Trophoblast cell (in vitro differentiated cells and primary cell): ENCODE measurements at regions not wholly inside any gene's neighbourhood (a gene's known extent, or its start where the extent isn't known, plus 50 kb on each side); places are given as distances from the start of the nearest gene placed in this dataset.

Experiments
- DNase-seq, 2 donors: peaks; one replicate each; pipeline ENCODE4 v3.0.0-alpha.2; 2016
- H2AFZ ChIP-seq: 2 replicates; pipeline ENCODE4 v1.6.1; 2013; ENCODE audit warnings: low read length, moderate library complexity, mild to moderate bottlenecking; ENCODE audit not compliant: insufficient read depth, poor library complexity
- H2AK5ac ChIP-seq: 2 replicates; pipeline ENCODE4 v1.6.1; 2013; ENCODE audit warnings: mild to moderate bottlenecking, low read length
- H2BK120ac ChIP-seq: 2 replicates; pipeline ENCODE4 v1.6.1; 2013; ENCODE audit warnings: low read length, mild to moderate bottlenecking, moderate library complexity; ENCODE audit not compliant: insufficient read depth, poor library complexity
- H2BK12ac ChIP-seq: 2 replicates; pipeline ENCODE4 v1.6.1; 2013; ENCODE audit warnings: mild to moderate bottlenecking, low read length, moderate library complexity
- H2BK5ac ChIP-seq: 2 replicates; pipeline ENCODE4 v1.6.1; 2013; ENCODE audit warnings: low read length, low read depth, moderate library complexity, mild to moderate bottlenecking; ENCODE audit not compliant: poor library complexity
- H3K14ac ChIP-seq: 2 replicates; pipeline ENCODE4 v1.6.1; 2013; ENCODE audit warnings: mild to moderate bottlenecking, low read length
- H3K18ac ChIP-seq: 2 replicates; pipeline ENCODE4 v1.6.1; 2013; ENCODE audit warnings: mild to moderate bottlenecking, low read length
- H3K23ac ChIP-seq: 2 replicates; pipeline ENCODE4 v1.6.1; 2013; ENCODE audit warnings: low read length
- H3K27ac ChIP-seq: 2 replicates; pipeline ENCODE4 v1.5.1; 2013; ENCODE audit warnings: low read depth, mild to moderate bottlenecking, inconsistent platforms, low read length, moderate library complexity
- H3K27me3 ChIP-seq: 2 replicates; pipeline ENCODE4 v1.6.1; 2013; ENCODE audit warnings: inconsistent platforms, mild to moderate bottlenecking, low read length, moderate library complexity; ENCODE audit not compliant: insufficient read depth
- H3K36me3 ChIP-seq, 2 experiments: 1 replicate in 1 of 2; 2 replicates in 1 of 2; pipeline ENCODE4 v1.6.1; 2013; ENCODE audit warnings: low read length in 2 of 2, mild to moderate bottlenecking in 2 of 2, moderate library complexity in 1 of 2; ENCODE audit not compliant: insufficient read depth in 2 of 2, control insufficient read depth in 1 of 2
- H3K4ac ChIP-seq: 2 replicates; pipeline ENCODE4 v1.6.1; 2013; ENCODE audit warnings: low read depth, mild to moderate bottlenecking, low read length, moderate library complexity
- H3K4me1 ChIP-seq, 2 experiments: 1 replicate in 1 of 2; 2 replicates in 1 of 2; pipeline ENCODE4 v1.6.1; 2013; ENCODE audit warnings: low read length in 2 of 2, mild to moderate bottlenecking in 2 of 2, moderate library complexity in 1 of 2; ENCODE audit not compliant: insufficient read depth in 2 of 2, control insufficient read depth in 1 of 2
- H3K4me2 ChIP-seq: 2 replicates; pipeline ENCODE4 v1.6.1; 2013; ENCODE audit warnings: inconsistent platforms, mild to moderate bottlenecking, low read length, moderate library complexity
- H3K4me3 ChIP-seq: 2 replicates; pipeline ENCODE4 v1.5.1; 2013; ENCODE audit warnings: mild to moderate bottlenecking, low read depth, low read length, inconsistent platforms
- H3K79me1 ChIP-seq: one replicate; pipeline ENCODE4 v1.6.1; 2013; ENCODE audit warnings: low read length
- H3K79me2 ChIP-seq: 2 replicates; pipeline ENCODE4 v1.6.1; 2013; ENCODE audit warnings: low read length, mild to moderate bottlenecking; ENCODE audit not compliant: control insufficient read depth, insufficient read depth, poor library complexity
- H3K9ac ChIP-seq: 2 replicates; pipeline ENCODE4 v1.6.1; 2013; ENCODE audit warnings: mild to moderate bottlenecking, low read length
- H3K9me3 ChIP-seq: 2 replicates; pipeline ENCODE4 v1.6.1; 2013; ENCODE audit warnings: low read depth, mild to moderate bottlenecking, control low read depth, inconsistent platforms, low read length; ENCODE audit not compliant: insufficient read depth
- H4K12ac ChIP-seq: 2 replicates; pipeline ENCODE4 v1.6.1; 2013; ENCODE audit warnings: low read depth, mild to moderate bottlenecking, low read length, moderate library complexity
- H4K8ac ChIP-seq: 2 replicates; pipeline ENCODE4 v1.6.1; 2013; ENCODE audit warnings: low read depth, mild to moderate bottlenecking, low read length, moderate library complexity
- H4K91ac ChIP-seq: one replicate; pipeline ENCODE4 v1.6.1; 2013; ENCODE audit warnings: low read depth, mild to moderate bottlenecking, low read length, moderate library complexity
- WGBS: extraction: QIAGEN DNeasy Blood & Tissue Kit; methylation state at CpG from one replicate; pipeline ENCODE4 v1.1.7; 2013; ENCODE audit warnings: missing lambda C conversion rate; ENCODE audit not compliant: insufficient read length, insufficient coverage; ENCODE audit errors: extremely low coverage; 5-methylcytosine and 5-hydroxymethylcytosine counted together

- no peak overlapping the region for H3K4me3 ChIP-seq
- no peak overlapping the region for H2BK12ac ChIP-seq
- no peak overlapping the region for H3K14ac ChIP-seq
- H4K8ac ChIP-seq, result no peak overlapping the region
- H3K4me1 ChIP-seq, result no peaks in the 10 kb centered on the region
- H3K27ac ChIP-seq, result no peak overlapping the region
- H2BK5ac ChIP-seq, result no peak overlapping the region
- H2AFZ ChIP-seq, result no peak overlapping the region
- H4K91ac ChIP-seq, result no peak overlapping the region
- H3K23ac ChIP-seq, result no peak overlapping the region
- H2BK120ac ChIP-seq, result no peak overlapping the region
- H3K4ac ChIP-seq, result no peak overlapping the region
- no peaks in the 10 kb centered on the region for H3K9me3 ChIP-seq
- H3K27me3 ChIP-seq, result no peaks in the 10 kb centered on the region
- DNase-seq, result no peak
- H3K4me2 ChIP-seq, result no peak overlapping the region
- H3K18ac ChIP-seq, result no peak overlapping the region
- H3K9ac ChIP-seq, result no peak overlapping the region
- no peak overlapping the region for H2AK5ac ChIP-seq
- no peak overlapping the region for H4K12ac ChIP-seq
- no CpG with 5 or more reads among the region's 3 CpGs for WGBS
- no peaks in the 10 kb centered on the region for H3K36me3 ChIP-seq
- H3K79me2 ChIP-seq, result no peaks in the 10 kb centered on the region
- H3K79me1 ChIP-seq, result no peaks in the 10 kb centered on the region
Measured at GRCh38 chr3:79979990-79980389, 212.2 kb upstream of the ROBO1 start.

- no peaks in the 10 kb centered on the region for H3K9me3 ChIP-seq
- H3K4me3 ChIP-seq, result no peak overlapping the region
- no peak overlapping the region for H3K4me2 ChIP-seq
- no peak overlapping the region for H2BK120ac ChIP-seq
- no peak overlapping the region for H4K91ac ChIP-seq
- H3K4me1 ChIP-seq, result no peaks in the 10 kb centered on the region
- no peak overlapping the region for H2BK12ac ChIP-seq
- no peak overlapping the region for H4K8ac ChIP-seq
- H3K27ac ChIP-seq, result no peak overlapping the region
- no peak for DNase-seq
- H3K27me3 ChIP-seq, result no peaks in the 10 kb centered on the region
- no peak overlapping the region for H3K4ac ChIP-seq
- H2BK5ac ChIP-seq, result no peak overlapping the region
- H4K12ac ChIP-seq, result no peak overlapping the region
- no peaks in the 10 kb centered on the region for H3K36me3 ChIP-seq
- H3K18ac ChIP-seq, result no peak overlapping the region
- no peak overlapping the region for H2AK5ac ChIP-seq
- no CpG with 5 or more reads among the region's 1 CpG for WGBS
- no peak overlapping the region for H2AFZ ChIP-seq
- no peaks in the 10 kb centered on the region for H3K79me2 ChIP-seq
- no peaks in the 10 kb centered on the region for H3K79me1 ChIP-seq
- no peak overlapping the region for H3K14ac ChIP-seq
- H3K23ac ChIP-seq, result no peak overlapping the region
- no peak overlapping the region for H3K9ac ChIP-seq
Measured at GRCh38 chr3:79976466-79976865, 208.7 kb upstream of the ROBO1 start.

GRCh38 chr3:79973917-79974595 is 206.3 kb upstream of the ROBO1 start:
- no peak overlapping the region for H2BK120ac ChIP-seq
- no peak overlapping the region for H4K8ac ChIP-seq
- H3K4me2 ChIP-seq, result no peak overlapping the region
- H3K79me2 ChIP-seq, result no peaks in the 10 kb centered on the region
- H3K23ac ChIP-seq, result no peak overlapping the region
- no peak overlapping the region for H2AK5ac ChIP-seq
- WGBS, result no CpG with 5 or more reads among the region's 5 CpGs
- H3K4ac ChIP-seq, result no peak overlapping the region
- no peak overlapping the region for H2BK12ac ChIP-seq
- H3K36me3 ChIP-seq, result no peaks in the 10 kb centered on the region
- H3K18ac ChIP-seq, result no peak overlapping the region
- no peak for DNase-seq
- no peaks in the 10 kb centered on the region for H3K79me1 ChIP-seq
- H2BK5ac ChIP-seq, result no peak overlapping the region
- no peaks in the 10 kb centered on the region for H3K27me3 ChIP-seq
- H3K4me3 ChIP-seq, result no peak overlapping the region
- no peaks in the 10 kb centered on the region for H3K4me1 ChIP-seq
- no peak overlapping the region for H3K27ac ChIP-seq
- no peak overlapping the region for H4K91ac ChIP-seq
- no peak overlapping the region for H3K14ac ChIP-seq
- H3K9me3 ChIP-seq, result no peaks in the 10 kb centered on the region
- H3K9ac ChIP-seq, result no peak overlapping the region
- no peak overlapping the region for H2AFZ ChIP-seq
- H4K12ac ChIP-seq, result no peak overlapping the region

- no peaks in the 10 kb centered on the region for H3K4me1 ChIP-seq
- no peak overlapping the region for H2BK12ac ChIP-seq
- H3K79me1 ChIP-seq, result no peaks in the 10 kb centered on the region
- H3K27ac ChIP-seq, result no peak overlapping the region
- no peak overlapping the region for H3K9ac ChIP-seq
- no peak overlapping the region for H3K4me2 ChIP-seq
- no peak for DNase-seq
- H3K23ac ChIP-seq, result no peak overlapping the region
- H4K8ac ChIP-seq, result no peak overlapping the region
- no CpG with 5 or more reads among the region's 1 CpG for WGBS
- no peaks in the 10 kb centered on the region for H3K9me3 ChIP-seq
- no peak overlapping the region for H3K14ac ChIP-seq
- H3K4ac ChIP-seq, result no peak overlapping the region
- H3K18ac ChIP-seq, result no peak overlapping the region
- H2AK5ac ChIP-seq, result no peak overlapping the region
- no peaks in the 10 kb centered on the region for H3K79me2 ChIP-seq
- H2AFZ ChIP-seq, result no peak overlapping the region
- no peaks in the 10 kb centered on the region for H3K36me3 ChIP-seq
- no peaks in the 10 kb centered on the region for H3K27me3 ChIP-seq
- H2BK120ac ChIP-seq, result no peak overlapping the region
- H4K91ac ChIP-seq, result no peak overlapping the region
- H3K4me3 ChIP-seq, result no peak overlapping the region
- H2BK5ac ChIP-seq, result no peak overlapping the region
- H4K12ac ChIP-seq, result no peak overlapping the region
Measured at GRCh38 chr3:79973482-79973881, 205.7 kb upstream of the ROBO1 start.
